Endothelial cell (in vitro differentiated cells): ENCODE measurements at regions not wholly inside any gene's neighbourhood (a gene's known extent, or its start where the extent isn't known, plus 50 kb on each side); places are given as distances from the start of the nearest gene placed in this dataset.

ENCODE experiments used
- DNase-seq: peaks from one replicate; pipeline ENCODE4 v3.0.0; 2021; ENCODE audit warnings: low spot score
- H3K27ac Mint-ChIP-seq: one replicate; pipeline ENCODE4 v1.8.0; 2021; ENCODE audit warnings: mixed read lengths, inconsistent platforms; ENCODE audit not compliant: unreplicated experiment
- H3K27me3 Mint-ChIP-seq: one replicate; pipeline ENCODE4 v1.8.0; 2021; ENCODE audit warnings: mild to moderate bottlenecking, moderate library complexity, mixed read lengths, inconsistent platforms; ENCODE audit not compliant: unreplicated experiment
- H3K36me3 Mint-ChIP-seq: one replicate; pipeline ENCODE4 v1.8.0; 2021; ENCODE audit warnings: mild to moderate bottlenecking, low read depth, mixed read lengths, inconsistent platforms; ENCODE audit not compliant: unreplicated experiment
- H3K4me1 Mint-ChIP-seq: one replicate; pipeline ENCODE4 v1.8.0; 2021; ENCODE audit warnings: mild to moderate bottlenecking, mixed read lengths, inconsistent platforms; ENCODE audit not compliant: unreplicated experiment
- H3K4me3 Mint-ChIP-seq: one replicate; pipeline ENCODE4 v1.8.0; 2021; ENCODE audit warnings: mild to moderate bottlenecking, mixed read lengths, inconsistent platforms; ENCODE audit not compliant: unreplicated experiment
- H3K9me3 Mint-ChIP-seq: one replicate; pipeline ENCODE4 v1.8.0; 2021; ENCODE audit warnings: mixed read lengths, inconsistent platforms; ENCODE audit not compliant: unreplicated experiment
- CTCF ChIP-seq: fragments of 200-600 bp; sonication (generic); IDR thresholded peaks from one replicate; pipeline ENCODE4 v1.5.0; 2021; ENCODE audit warnings: antibody characterized with exemption; ENCODE audit not compliant: unreplicated experiment

- Mint-ChIP-seq H3K9me3 (no peaks in the 10 kb centered on the region), H3K36me3 (no peaks in the 10 kb centered on the region), H3K4me3 (no peak overlapping the region), H3K27me3 (peaks cover 4% of the 10 kb centered on the region), H3K4me1 (no peaks in the 10 kb centered on the region), H3K27ac (no peak overlapping the region)
- no peak for DNase-seq
- no peak for TF ChIP-seq CTCF
Measured at GRCh38 chr13:103213152-103213551, 146.9 kb upstream of the SLC10A2 start.

- H3K27me3 Mint-ChIP-seq, result peaks cover 3% of the 10 kb centered on the region
Measured at GRCh38 chr13:103210348-103210747, 144.1 kb upstream of the SLC10A2 start.

GRCh38 chr13:103203735-103204330 lies 137.6 kb upstream of the SLC10A2 start:
- no peak for TF ChIP-seq CTCF

More at GRCh38 chr13:103210348-103210747, 144.1 kb upstream of the SLC10A2 start:
- TF ChIP-seq CTCF, result no peak
- Mint-ChIP-seq H3K9me3 (no peaks in the 10 kb centered on the region), H3K4me3 (no peak overlapping the region), H3K36me3 (no peaks in the 10 kb centered on the region), H3K4me1 (no peaks in the 10 kb centered on the region), H3K27ac (no peak overlapping the region)
- no peak for DNase-seq

GRCh38 chr13:103200118-103200885 lies 134.1 kb upstream of the SLC10A2 start:
- DNase-seq, result no peak
- H3K27me3 Mint-ChIP-seq, result peaks cover 1% of the 10 kb centered on the region
- no peaks in the 10 kb centered on the region for H3K9me3 Mint-ChIP-seq
- H3K4me1 Mint-ChIP-seq, result no peaks in the 10 kb centered on the region
- TF ChIP-seq CTCF, result no peak
- no peak overlapping the region for H3K4me3 Mint-ChIP-seq
- no peak overlapping the region for H3K27ac Mint-ChIP-seq
- H3K36me3 Mint-ChIP-seq, result no peaks in the 10 kb centered on the region

More at GRCh38 chr13:103203735-103204330, 137.6 kb upstream of the SLC10A2 start:
- no peak overlapping the region for H3K4me3 Mint-ChIP-seq
- H3K27ac Mint-ChIP-seq, result no peak overlapping the region
- no peaks in the 10 kb centered on the region for H3K36me3 Mint-ChIP-seq
- H3K27me3 Mint-ChIP-seq, result peaks cover 1% of the 10 kb centered on the region
- no peaks in the 10 kb centered on the region for H3K4me1 Mint-ChIP-seq
- H3K9me3 Mint-ChIP-seq, result no peaks in the 10 kb centered on the region
- no peak for DNase-seq
